ENCODE measurements at regions not wholly inside any gene's neighbourhood (a gene's known extent, or its start where the extent isn't known, plus 50 kb on each side); places are given as distances from the start of the nearest gene placed in this dataset.

GRCh38 chr3:144104186-144104585 is 132.6 kb downstream of the DIPK2A start:
- no peak overlapping the region for H3K4me3 ChIP-seq (ENCODE audit: low read length)
- no peak overlapping the region for H3K4me2 ChIP-seq (ENCODE audit: low read length)
- TF ChIP-seq EZH2phosphoT487 (IDR thresholded peaks at IDR 0.05; ENCODE audit: borderline replicate concordance, low read length), result no peak
- TF ChIP-seq CTCF (IDR thresholded peaks at IDR 0.05; ENCODE audit: low read depth, low read length, poor library complexity, severe bottlenecking), result no peak
- no peaks in the 10 kb centered on the region for H3K9me2 ChIP-seq (replicated peaks; ENCODE audit: control insufficient read depth, low read length)
- H4K20me1 ChIP-seq (ENCODE audit: control insufficient read depth, insufficient read depth, low read depth, low read length), result no peaks in the 10 kb centered on the region
- H3K79me2 ChIP-seq (ENCODE audit: control insufficient read depth, low read length), result no peaks in the 10 kb centered on the region
- peaks cover 5% of the 10 kb centered on the region; the same call in 1 of the 2 replicates for H3K9me3 ChIP-seq (ENCODE audit: control insufficient read depth, insufficient read depth, low read length)
- no peaks in the 10 kb centered on the region for H3F3A ChIP-seq (ENCODE audit: control insufficient read depth, insufficient read depth)
- no peak overlapping the region for H3K27ac ChIP-seq (ENCODE audit: low read depth, low read length)
- no peaks in the 10 kb centered on the region for H3K27me3 ChIP-seq (ENCODE audit: control insufficient read depth, low read length)
- H3K36me3 ChIP-seq (ENCODE audit: control insufficient read depth, low read length), result no peaks in the 10 kb centered on the region
- H3K4me1 ChIP-seq (ENCODE audit: control insufficient read depth, low read length), result no peaks in the 10 kb centered on the region

DNA sequence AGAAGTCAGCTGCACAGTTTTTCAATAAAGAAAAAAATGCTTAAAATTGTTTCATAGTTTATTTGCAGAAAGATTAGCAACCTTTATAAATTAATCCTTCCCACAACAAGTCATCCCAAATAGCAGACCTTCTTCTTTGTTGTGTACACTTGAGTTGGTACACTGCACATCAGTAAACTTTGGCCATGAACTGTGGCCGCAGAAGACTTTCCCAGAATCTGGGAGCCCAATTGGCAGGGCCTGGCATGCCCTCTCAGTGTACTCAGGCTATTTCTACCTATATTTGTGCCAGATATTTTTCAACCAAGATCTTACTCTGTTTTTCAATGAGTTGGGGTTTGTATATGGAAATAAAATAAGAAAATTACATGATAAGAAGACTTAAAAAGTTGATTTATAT is 133.1 kb downstream of the DIPK2A start:
- H3K9me3 ChIP-seq (ENCODE audit: control insufficient read depth, insufficient read depth, low read length), result no peaks in the 10 kb centered on the region

DNA sequence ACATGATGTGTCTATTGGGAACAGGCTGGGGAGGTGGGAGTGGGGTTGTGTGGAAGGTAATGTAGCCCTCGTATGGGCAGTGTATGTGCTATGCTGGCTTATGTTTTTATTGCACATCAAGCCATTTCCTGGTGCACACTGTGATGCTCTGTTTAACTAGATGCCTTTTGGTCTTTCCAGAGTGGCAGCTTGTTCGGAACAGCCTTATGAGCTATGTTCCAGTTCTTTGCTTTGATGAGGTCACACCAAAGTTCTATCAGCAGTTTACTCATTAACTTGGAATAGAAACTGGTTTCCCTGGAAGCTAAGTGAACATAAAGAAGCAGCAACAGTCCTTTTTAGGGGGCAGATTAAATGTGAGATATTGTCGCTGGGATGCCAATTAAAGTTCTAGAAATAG is 133.9 kb downstream of the DIPK2A start:
- no peaks in the 10 kb centered on the region for H3K9me3 ChIP-seq (ENCODE audit: control insufficient read depth, insufficient read depth, low read length)
- H3K4me3 ChIP-seq (ENCODE audit: low read length), result no peak overlapping the region
- H3K27ac ChIP-seq (ENCODE audit: low read depth, low read length), result no peak overlapping the region
- no peaks in the 10 kb centered on the region for H3K36me3 ChIP-seq (ENCODE audit: control insufficient read depth, low read length)
- TF ChIP-seq EZH2phosphoT487 (IDR thresholded peaks at IDR 0.05; ENCODE audit: borderline replicate concordance, low read length) (no peak), CTCF (IDR thresholded peaks at IDR 0.05; ENCODE audit: low read depth, low read length, poor library complexity, severe bottlenecking) (no peak)
- no peaks in the 10 kb centered on the region for H3K27me3 ChIP-seq (ENCODE audit: control insufficient read depth, low read length)
- H3K79me2 ChIP-seq (ENCODE audit: control insufficient read depth, low read length), result no peaks in the 10 kb centered on the region
- H4K20me1 ChIP-seq (ENCODE audit: control insufficient read depth, insufficient read depth, low read depth, low read length), result no peaks in the 10 kb centered on the region
- no peaks in the 10 kb centered on the region for H3K4me1 ChIP-seq (ENCODE audit: control insufficient read depth, low read length)
- no peaks in the 10 kb centered on the region for H3K9me2 ChIP-seq (replicated peaks; ENCODE audit: control insufficient read depth, low read length)
- H3F3A ChIP-seq (ENCODE audit: control insufficient read depth, insufficient read depth), result no peaks in the 10 kb centered on the region
- H3K4me2 ChIP-seq (ENCODE audit: low read length), result no peak overlapping the region

More for the DNA sequence above, 133.1 kb downstream of the DIPK2A start:
- H4K20me1 ChIP-seq (ENCODE audit: control insufficient read depth, insufficient read depth, low read depth, low read length), result no peaks in the 10 kb centered on the region
- no peaks in the 10 kb centered on the region for H3K36me3 ChIP-seq (ENCODE audit: control insufficient read depth, low read length)
- no peak overlapping the region for H3K4me2 ChIP-seq (ENCODE audit: low read length)
- no peak overlapping the region for H3K27ac ChIP-seq (ENCODE audit: low read depth, low read length)
- H3K27me3 ChIP-seq (ENCODE audit: control insufficient read depth, low read length), result no peaks in the 10 kb centered on the region
- H3K9me2 ChIP-seq (replicated peaks; ENCODE audit: control insufficient read depth, low read length), result no peaks in the 10 kb centered on the region
- H3K79me2 ChIP-seq (ENCODE audit: control insufficient read depth, low read length), result no peaks in the 10 kb centered on the region
- TF ChIP-seq CTCF (IDR thresholded peaks at IDR 0.05; ENCODE audit: low read depth, low read length, poor library complexity, severe bottlenecking), result no peak
- no peak for TF ChIP-seq EZH2phosphoT487 (IDR thresholded peaks at IDR 0.05; ENCODE audit: borderline replicate concordance, low read length)
- H3K4me3 ChIP-seq (ENCODE audit: low read length), result no peak overlapping the region
- H3K4me1 ChIP-seq (ENCODE audit: control insufficient read depth, low read length), result no peaks in the 10 kb centered on the region
- H3F3A ChIP-seq (ENCODE audit: control insufficient read depth, insufficient read depth), result no peaks in the 10 kb centered on the region

DNA sequence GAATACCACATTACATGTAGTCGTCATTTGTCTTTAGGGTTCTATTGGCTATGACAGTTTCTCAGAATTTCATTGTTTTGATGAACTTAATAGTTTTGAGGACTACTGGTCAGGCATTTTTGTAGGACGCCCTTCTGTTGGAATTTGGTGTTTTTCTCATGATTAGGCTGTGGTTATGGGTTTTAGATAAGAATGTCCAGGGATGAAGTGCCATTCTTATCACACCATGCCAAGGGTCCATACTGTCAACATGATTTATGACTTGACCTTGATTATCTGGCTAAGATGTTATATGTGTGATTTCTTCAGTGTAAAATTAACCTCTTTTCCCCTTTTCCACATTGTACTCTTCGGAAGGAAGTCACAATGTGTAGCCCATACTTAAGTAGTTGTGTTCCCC is 135.3 kb downstream of the DIPK2A start:
- TF ChIP-seq EZH2phosphoT487 (IDR thresholded peaks at IDR 0.05; ENCODE audit: borderline replicate concordance, low read length) (no peak), CTCF (IDR thresholded peaks at IDR 0.05; ENCODE audit: low read depth, low read length, poor library complexity, severe bottlenecking) (no peak)
- no peaks in the 10 kb centered on the region for H3K4me1 ChIP-seq (ENCODE audit: control insufficient read depth, low read length)
- no peaks in the 10 kb centered on the region for H4K20me1 ChIP-seq (ENCODE audit: control insufficient read depth, insufficient read depth, low read depth, low read length)
- H3K4me2 ChIP-seq (ENCODE audit: low read length), result no peak overlapping the region
- H3K27me3 ChIP-seq (ENCODE audit: control insufficient read depth, low read length), result no peaks in the 10 kb centered on the region
- H3K9me2 ChIP-seq (replicated peaks; ENCODE audit: control insufficient read depth, low read length), result no peaks in the 10 kb centered on the region
- H3K36me3 ChIP-seq (ENCODE audit: control insufficient read depth, low read length), result no peaks in the 10 kb centered on the region
- no peak overlapping the region for H3K4me3 ChIP-seq (ENCODE audit: low read length)
- no peak overlapping the region for H3K27ac ChIP-seq (ENCODE audit: low read depth, low read length)
- H3F3A ChIP-seq (ENCODE audit: control insufficient read depth, insufficient read depth), result no peaks in the 10 kb centered on the region
- no peaks in the 10 kb centered on the region for H3K79me2 ChIP-seq (ENCODE audit: control insufficient read depth, low read length)
- no peaks in the 10 kb centered on the region for H3K9me3 ChIP-seq (ENCODE audit: control insufficient read depth, insufficient read depth, low read length)

Measured in DOHH2 (cell line).